HG03097 (cell line): ENCODE measurements at regions not wholly inside any gene's neighbourhood (a gene's known extent, or its start where the extent isn't known, plus 50 kb on each side); places are given as distances from the start of the nearest gene placed in this dataset.

Experiments used
- ATAC-seq: cut with Tn5 transposase; IDR thresholded peaks from one replicate; pipeline ENCODE4 v1.9.1; 2021; ENCODE audit not compliant: unreplicated experiment, low FRiP score

- ATAC-seq, result no peak
These were observed 1298.4 kb upstream of the CELF2 start for GRCh38 chr10:9719246-9719645.

GRCh38 chr10:9733766-9734165 lies 1283.9 kb upstream of the CELF2 start:
- ATAC-seq, result no peak

- ATAC-seq, result no peak
These were observed 1283.5 kb upstream of the CELF2 start for GRCh38 chr10:9734218-9734617.

- no peak for ATAC-seq
These were observed 1281.9 kb upstream of the CELF2 start for GRCh38 chr10:9735731-9736130.

GRCh38 chr10:9743639-9744038 lies 1274.0 kb upstream of the CELF2 start:
- ATAC-seq, result no peak

GRCh38 chr10:9745158-9745557 lies 1272.5 kb upstream of the CELF2 start:
- no peak for ATAC-seq

GRCh38 chr10:9757176-9757575 lies 1260.5 kb upstream of the CELF2 start:
- ATAC-seq, result no peak

GRCh38 chr10:9759596-9759995 lies 1258.1 kb upstream of the CELF2 start:
- ATAC-seq, result no peak

GRCh38 chr10:9762966-9763656 lies 1254.6 kb upstream of the CELF2 start:
- no peak for ATAC-seq

- ATAC-seq, result no peak
These were observed 1250.9 kb upstream of the CELF2 start for GRCh38 chr10:9766762-9767161.

GRCh38 chr10:9781666-9782065 lies 1236.0 kb upstream of the CELF2 start:
- ATAC-seq, result no peak

GRCh38 chr10:9786101-9786500 lies 1231.6 kb upstream of the CELF2 start:
- no peak for ATAC-seq

GRCh38 chr10:9786576-9786975 lies 1231.1 kb upstream of the CELF2 start:
- ATAC-seq, result no peak

- ATAC-seq, result no peak
These were observed 1227.7 kb upstream of the CELF2 start for GRCh38 chr10:9789996-9790395.

- no peak for ATAC-seq
These were observed 1225.5 kb upstream of the CELF2 start for GRCh38 chr10:9792181-9792580.

GRCh38 chr10:9796564-9796963 lies 1221.1 kb upstream of the CELF2 start:
- no peak for ATAC-seq

GRCh38 chr10:9800011-9800410 lies 1217.7 kb upstream of the CELF2 start:
- no peak for ATAC-seq

GRCh38 chr10:9800571-9800970 lies 1217.1 kb upstream of the CELF2 start:
- ATAC-seq, result no peak

GRCh38 chr10:9807846-9808245 lies 1209.8 kb upstream of the CELF2 start:
- ATAC-seq, result no peak

- no peak for ATAC-seq
These were observed 1206.1 kb upstream of the CELF2 start for GRCh38 chr10:9811601-9812000.

- ATAC-seq, result no peak
These were observed 1203.3 kb upstream of the CELF2 start for GRCh38 chr10:9814285-9814864.

- ATAC-seq, result no peak
These were observed 1197.7 kb upstream of the CELF2 start for GRCh38 chr10:9819756-9820494.
